Vagina (tissue), 2 donors: ENCODE measurements at regions not wholly inside any gene's neighbourhood (a gene's known extent, or its start where the extent isn't known, plus 50 kb on each side); places are given as distances from the start of the nearest gene placed in this dataset.

ENCODE experiments used
- CTCF ChIP-seq, 3 experiments: fragments of 450-650 bp in 2 of 3; fragments of 200-600 bp in 1 of 3; sonication (generic) in 1 of 3; IDR thresholded peaks; one replicate each; pipeline ENCODE4 v1.5.1; 2017 to 2019; ENCODE audit warnings: antibody characterized with exemption in 3 of 3, mild to moderate bottlenecking in 2 of 3, moderate library complexity in 2 of 3
- POLR2AphosphoS5 ChIP-seq, 2 donors: sonication (generic); formaldehyde crosslinking; IDR thresholded peaks; one replicate each; pipeline ENCODE4 v1.9.0; 2017; ENCODE audit warnings: antibody characterized with exemption in 2 of 2, mild to moderate bottlenecking in 2 of 2, low read depth in 1 of 2; ENCODE audit not compliant: insufficient read depth in 1 of 2

DNA sequence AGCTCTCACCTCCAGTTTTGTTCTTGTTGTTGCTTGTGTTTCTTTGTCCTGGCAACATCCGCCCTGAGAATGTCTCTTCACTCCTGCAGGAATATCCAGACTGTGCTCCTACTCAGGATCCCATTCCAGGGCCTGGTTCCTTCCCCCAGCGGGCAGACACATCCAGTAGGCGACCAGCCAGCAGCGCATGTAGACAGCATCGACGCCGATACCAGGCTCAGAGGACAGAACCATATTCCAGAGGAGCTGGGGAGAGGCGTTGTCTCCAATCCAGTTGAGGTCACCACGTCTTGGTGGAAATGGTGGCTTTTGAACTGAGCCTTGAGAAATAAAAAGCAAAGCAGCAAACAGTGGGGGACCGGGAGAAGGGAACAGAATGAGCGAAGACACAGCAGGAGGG is 114.6 kb upstream of the THBS2 start:
- TF ChIP-seq CTCF (IDR thresholded peaks at IDR 0.05) (no peak), POLR2AphosphoS5 (IDR thresholded peaks at IDR 0.05; ENCODE audit: insufficient read depth in 1 of 2, low read depth in 1 of 2) (no peak)
